ENCODE measurements at regions not wholly inside any gene's neighbourhood (a gene's known extent, or its start where the extent isn't known, plus 50 kb on each side); places are given as distances from the start of the nearest gene placed in this dataset.
"Not testable (repeated sequence)": the region's sequence is repeated elsewhere in the genome, so short reads cannot be mapped to it uniquely, and the experiment has no call there.

DNA sequence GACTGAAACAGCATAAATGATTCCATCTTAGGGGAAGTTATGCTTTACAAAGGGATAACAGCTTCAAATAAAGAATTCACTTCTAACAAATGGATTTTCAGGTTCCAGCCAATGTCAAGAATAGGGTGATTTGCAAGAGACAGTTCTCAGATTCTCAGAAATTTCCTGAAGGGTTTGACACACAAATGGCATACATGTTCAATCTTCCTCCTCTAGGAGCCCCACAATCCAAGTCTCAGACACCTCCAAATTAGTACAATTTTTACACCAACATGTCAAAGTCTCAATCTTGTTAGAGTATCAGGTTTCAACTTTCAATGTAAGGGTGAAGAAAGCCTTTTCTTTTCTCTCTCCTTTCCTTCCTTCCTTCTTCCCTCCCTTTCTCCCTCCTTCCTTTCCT lies 996.6 kb downstream of the TLE1 start:
- DNase-seq (ENCODE audit: low spot score) (no peak), ATAC-seq (no peak)

- ATAC-seq (no peak), DNase-seq (ENCODE audit: low spot score) (no peak)
Observed at GRCh38 chr9:80691229-80691628, 998.1 kb downstream of the TLE1 start.

GRCh38 chr9:80690349-80690939 lies 998.9 kb downstream of the TLE1 start:
- peak; percentile 19 for ATAC-seq

GRCh38 chr9:80679916-80680315 lies 1009.4 kb downstream of the TLE1 start:
- ATAC-seq (no peak), DNase-seq (ENCODE audit: low spot score) (no peak)

More at GRCh38 chr9:80690349-80690939, 998.9 kb downstream of the TLE1 start:
- no peak for DNase-seq (ENCODE audit: low spot score)

DNA sequence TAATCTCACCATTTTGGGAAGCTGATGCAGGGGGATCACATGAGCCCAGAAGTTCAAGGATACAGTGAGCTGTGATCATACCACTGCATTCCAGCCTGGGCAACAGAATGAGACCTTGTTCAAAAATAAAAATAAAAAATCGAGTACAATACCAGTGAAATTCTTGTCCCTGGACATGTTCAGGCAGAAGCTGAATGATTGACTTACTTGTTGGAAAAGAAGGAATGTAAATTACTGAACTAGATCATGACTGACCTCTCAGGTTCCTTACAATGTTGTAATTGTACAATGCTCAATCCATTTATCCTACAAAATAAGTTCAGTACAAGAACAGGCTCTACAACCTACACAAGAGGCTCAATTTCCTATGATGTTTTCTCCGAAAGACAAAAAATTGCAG lies 1010.4 kb downstream of the TLE1 start:
- ATAC-seq (no peak), DNase-seq (ENCODE audit: low spot score) (no peak)

DNA sequence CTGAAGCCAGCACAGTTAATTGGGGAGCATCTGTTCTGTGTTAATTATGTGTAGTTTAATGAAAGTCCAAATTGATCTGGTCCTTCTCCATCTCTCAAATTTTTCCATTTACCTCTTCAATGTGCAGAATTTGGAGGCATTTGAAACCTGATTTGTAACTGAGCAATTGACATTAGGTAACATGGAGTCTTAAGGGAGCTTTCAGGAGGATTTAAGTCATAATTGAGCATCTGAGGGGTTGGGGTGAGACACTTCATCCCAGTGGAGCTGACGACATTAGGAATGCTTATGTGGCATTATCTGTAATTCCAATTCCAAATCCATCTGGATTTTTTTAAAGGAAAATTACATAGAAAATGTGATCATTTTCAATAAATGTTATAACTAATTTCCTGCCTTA lies 1015.9 kb downstream of the TLE1 start:
- DNase-seq (ENCODE audit: low spot score) (no peak), ATAC-seq (no peak)

DNA sequence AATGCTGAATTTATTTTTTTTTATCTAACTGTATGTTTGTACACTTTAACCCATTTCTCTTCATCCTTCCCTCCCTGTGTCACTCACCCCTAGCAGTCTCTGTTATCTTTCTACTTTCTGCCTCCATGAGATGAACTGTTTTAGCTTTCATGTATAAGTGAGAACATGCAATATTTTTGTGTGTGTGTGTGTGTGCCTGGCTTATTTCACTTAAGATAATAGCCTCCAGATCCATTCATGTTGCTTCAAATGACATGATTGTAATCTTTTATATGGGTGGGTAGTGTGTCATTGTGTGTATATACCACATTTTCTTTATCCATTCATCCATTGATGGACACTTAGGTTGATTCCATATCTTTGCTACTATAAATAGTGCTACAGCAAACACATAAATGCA lies 1023.9 kb downstream of the TLE1 start:
- no peak for ATAC-seq
- no peak for DNase-seq (ENCODE audit: low spot score)

- peak; percentile 49 for ATAC-seq
Observed at GRCh38 chr9:80664327-80665210, 1024.8 kb downstream of the TLE1 start.

GRCh38 chr9:80659751-80660150 lies 1029.6 kb downstream of the TLE1 start:
- ATAC-seq; DNase-seq (ENCODE audit: low spot score): not testable (repeated sequence)

More at GRCh38 chr9:80664327-80665210, 1024.8 kb downstream of the TLE1 start:
- DNase-seq (ENCODE audit: low spot score): no peak

DNA sequence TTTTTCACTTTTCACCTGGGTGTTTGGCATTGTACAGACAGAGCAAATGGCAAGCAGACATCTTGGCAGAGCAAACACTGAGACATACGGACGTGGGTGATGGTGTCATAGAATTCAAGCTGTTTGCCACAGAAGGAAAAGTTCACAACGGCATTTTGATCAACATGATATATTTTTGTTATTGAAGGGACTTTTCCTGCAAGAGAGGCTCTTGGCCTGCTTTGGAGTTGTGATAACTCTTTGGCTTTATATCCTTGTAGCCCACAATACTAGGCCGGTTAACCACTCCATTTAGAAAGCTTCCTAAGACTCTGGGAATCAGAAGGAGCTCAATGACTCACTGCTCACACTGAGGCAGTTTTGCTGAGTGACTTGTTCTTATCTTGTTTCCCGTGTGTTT lies 1038.3 kb downstream of the TLE1 start:
- DNase-seq (ENCODE audit: low spot score): no peak
- ATAC-seq: no peak

DNA sequence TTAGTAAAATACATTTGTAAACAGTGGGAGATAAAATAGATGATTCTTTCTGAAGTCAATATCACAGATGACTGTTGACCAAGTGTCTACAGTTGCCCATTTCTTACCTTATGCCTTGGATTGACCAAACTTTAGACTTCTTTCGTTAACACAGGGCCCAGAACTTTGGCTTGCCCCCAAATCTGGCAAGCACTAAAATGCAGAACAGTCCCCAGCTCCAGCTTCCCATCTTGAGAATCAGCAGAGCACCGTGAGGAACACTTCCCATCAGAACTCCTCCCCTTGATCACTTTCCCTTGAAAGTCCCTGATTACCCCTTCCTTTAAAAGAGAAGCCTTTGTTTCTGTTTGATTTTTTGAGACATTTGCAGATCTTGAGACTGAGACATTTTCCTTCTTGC lies 1039.9 kb downstream of the TLE1 start:
- ATAC-seq (no peak), DNase-seq (ENCODE audit: low spot score) (no peak)

GRCh38 chr9:80649001-80649420 lies 1040.3 kb downstream of the TLE1 start:
- DNase-seq (ENCODE audit: low spot score) (no peak), ATAC-seq (no peak)

- DNase-seq (ENCODE audit: low spot score) (no peak), ATAC-seq (no peak)
Observed at GRCh38 chr9:80648336-80648735, 1041.0 kb downstream of the TLE1 start.

GRCh38 chr9:80646211-80646610 lies 1043.1 kb downstream of the TLE1 start:
- ATAC-seq: no peak

GRCh38 chr9:80644044-80644443 lies 1045.3 kb downstream of the TLE1 start:
- ATAC-seq: no peak
- DNase-seq (ENCODE audit: low spot score): no peak

More at GRCh38 chr9:80646211-80646610, 1043.1 kb downstream of the TLE1 start:
- DNase-seq (ENCODE audit: low spot score): no peak

GRCh38 chr9:80635065-80635464 lies 1054.3 kb downstream of the TLE1 start:
- ATAC-seq: no peak
- DNase-seq (ENCODE audit: low spot score): no peak

DNA sequence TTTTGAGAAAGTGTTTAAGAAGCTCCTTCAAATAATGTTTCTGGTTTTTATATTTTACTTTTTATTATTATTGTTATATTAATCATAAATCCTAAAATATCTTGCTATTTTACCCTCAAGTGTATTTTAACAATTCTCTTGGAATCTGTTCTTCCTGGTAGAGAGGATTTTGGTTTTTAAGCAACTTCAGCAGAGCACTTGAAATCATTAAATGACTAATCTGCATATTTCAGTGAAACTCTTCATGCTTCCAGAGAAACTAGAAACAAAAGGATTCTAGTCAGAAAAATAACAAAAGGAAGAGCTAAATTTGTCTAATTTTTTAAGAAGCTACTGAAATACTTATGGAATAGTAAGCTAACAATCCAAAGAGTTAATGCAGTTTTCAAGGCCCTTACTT lies 1057.3 kb downstream of the TLE1 start:
- ATAC-seq (no peak), DNase-seq (ENCODE audit: low spot score) (no peak)

GRCh38 chr9:80622508-80622907 lies 1050.7 kb downstream of the TLE4 start:
- ATAC-seq (no peak), DNase-seq (ENCODE audit: low spot score) (no peak)

DNA sequence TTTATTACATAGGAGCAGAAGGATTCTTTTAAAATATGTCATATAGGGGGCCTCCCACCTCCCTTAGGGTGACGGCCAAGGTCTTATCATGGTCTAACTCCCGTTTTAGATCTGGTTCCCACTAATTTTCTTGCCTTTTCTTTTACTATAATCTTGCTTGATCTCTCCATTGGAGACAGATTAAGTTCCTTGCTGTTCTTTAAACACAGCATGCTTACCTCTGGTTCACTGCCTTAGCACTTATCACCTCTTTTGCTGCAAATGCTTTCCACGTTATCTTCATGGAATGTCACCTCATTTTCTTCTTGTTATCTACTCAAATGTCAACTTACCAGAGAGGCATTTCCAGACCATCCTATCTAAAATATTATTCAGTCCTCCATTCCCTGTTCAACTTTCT lies 1047.6 kb downstream of the TLE4 start:
- no peak for ATAC-seq

GRCh38 chr9:80615964-80616363 lies 1044.2 kb downstream of the TLE4 start:
- no peak for DNase-seq (ENCODE audit: low spot score)
- ATAC-seq: no peak

More for the DNA sequence above, 1047.6 kb downstream of the TLE4 start:
- no peak for DNase-seq (ENCODE audit: low spot score)

DNA sequence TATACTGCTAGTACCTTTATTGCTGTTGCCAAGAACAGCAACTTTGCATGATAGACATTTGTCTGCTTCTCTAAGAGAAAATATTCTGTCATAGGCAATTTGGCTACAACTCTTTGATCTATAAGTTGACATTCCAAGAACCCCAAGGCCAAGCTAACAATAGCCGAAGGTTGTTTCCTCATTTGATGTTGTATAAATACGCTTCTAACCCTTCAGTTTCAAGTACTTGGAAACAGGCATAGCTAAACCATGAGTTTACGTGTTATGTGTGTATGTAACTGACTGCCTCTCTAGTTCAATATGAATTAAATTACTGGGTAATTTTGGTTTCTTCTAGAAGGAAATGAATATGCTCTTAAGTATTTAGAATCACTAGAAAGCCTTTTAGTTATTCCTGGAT lies 1034.0 kb downstream of the TLE4 start:
- ATAC-seq (no peak), DNase-seq (ENCODE audit: low spot score) (no peak)

DNA sequence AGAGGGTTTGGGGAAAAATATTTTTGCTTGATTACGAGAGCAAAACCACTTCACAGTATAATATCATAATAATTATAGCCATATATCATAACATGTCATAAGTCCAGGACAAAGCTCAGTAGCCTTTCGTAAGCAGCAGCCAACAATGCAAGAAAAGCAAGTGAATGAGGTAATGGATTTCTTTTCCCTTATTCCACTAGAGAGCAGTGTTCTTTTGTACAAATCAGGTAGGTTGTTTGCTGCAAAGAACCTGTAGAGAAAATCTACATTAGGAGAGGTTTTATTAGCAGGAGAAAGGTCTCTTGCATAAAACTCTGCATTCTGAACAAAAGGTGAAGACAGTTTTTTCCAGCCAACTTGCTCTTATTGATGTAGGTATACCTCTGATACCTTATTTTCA lies 1033.4 kb downstream of the TLE4 start:
- DNase-seq (ENCODE audit: low spot score) (no peak), ATAC-seq (peak; percentile 82)
